Muscle layer of colon (tissue), 2 donors: ENCODE measurements at regions not wholly inside any gene's neighbourhood (a gene's known extent, or its start where the extent isn't known, plus 50 kb on each side); places are given as distances from the start of the nearest gene placed in this dataset.
"Not testable (repeated sequence)": the region's sequence is repeated elsewhere in the genome, so short reads cannot be mapped to it uniquely, and the experiment has no call there.

ENCODE experiments used
- H3K27ac ChIP-seq: one replicate; pipeline ENCODE4 v1.7.0; 2013; ENCODE audit warnings: low read depth, mild to moderate bottlenecking, low read length, moderate library complexity
- H3K27me3 ChIP-seq, 2 donors: one replicate each; pipeline ENCODE4 v1.7.0; 2013; ENCODE audit warnings: low read length in 2 of 2, mild to moderate bottlenecking in 2 of 2; ENCODE audit not compliant: insufficient read depth in 2 of 2, control insufficient read depth in 1 of 2
- H3K36me3 ChIP-seq: one replicate; pipeline ENCODE4 v1.7.0; 2013; ENCODE audit warnings: mild to moderate bottlenecking, low read length; ENCODE audit not compliant: insufficient read depth
- H3K4me1 ChIP-seq: one replicate; pipeline ENCODE4 v1.7.0; 2013; ENCODE audit warnings: mild to moderate bottlenecking, low read length; ENCODE audit not compliant: insufficient read depth
- H3K4me3 ChIP-seq, 2 donors: one replicate each; pipeline ENCODE4 v1.7.0; 2013; ENCODE audit warnings: low read length in 2 of 2, low read depth in 1 of 2, mild to moderate bottlenecking in 1 of 2, moderate library complexity in 1 of 2
- H3K9ac ChIP-seq: one replicate; pipeline ENCODE4 v1.7.0; 2013; ENCODE audit warnings: low read length
- H3K9me3 ChIP-seq: one replicate; pipeline ENCODE4 v1.7.0; 2013; ENCODE audit warnings: mild to moderate bottlenecking, low read length
- donor health status: abdominal sarcoma.
- donor health status: Adenocarcinoma of cecum.

- H3K27ac ChIP-seq = no peak overlapping the region
- no peak overlapping the region for H3K4me3 ChIP-seq
- H3K9ac ChIP-seq = no peak overlapping the region
- no peaks in the 10 kb centered on the region for H3K4me1 ChIP-seq
- H3K9me3 ChIP-seq = no peaks in the 10 kb centered on the region
- H3K36me3 ChIP-seq = no peaks in the 10 kb centered on the region
- H3K27me3 ChIP-seq = no peaks in the 10 kb centered on the region
Observed at GRCh38 chr12:115806000-115806399, 471.5 kb downstream of the MED13L start.

GRCh38 chr12:115802767-115803166 is 474.7 kb downstream of the MED13L start:
- no peak overlapping the region for H3K27ac ChIP-seq
- no peak overlapping the region for H3K4me3 ChIP-seq
- H3K27me3 ChIP-seq = no peaks in the 10 kb centered on the region
- no peaks in the 10 kb centered on the region for H3K4me1 ChIP-seq
- no peak overlapping the region for H3K9ac ChIP-seq
- H3K9me3 ChIP-seq = no peaks in the 10 kb centered on the region
- H3K36me3 ChIP-seq = no peaks in the 10 kb centered on the region

- no peaks in the 10 kb centered on the region for H3K36me3 ChIP-seq
- no peak overlapping the region for H3K27ac ChIP-seq
- no peak overlapping the region for H3K9ac ChIP-seq
- no peaks in the 10 kb centered on the region for H3K4me1 ChIP-seq
- no peaks in the 10 kb centered on the region for H3K27me3 ChIP-seq
- H3K9me3 ChIP-seq = no peaks in the 10 kb centered on the region
- H3K4me3 ChIP-seq = no peak overlapping the region
Observed at GRCh38 chr12:115801871-115802270, 475.6 kb downstream of the MED13L start.

GRCh38 chr12:115799610-115800009 is 477.9 kb downstream of the MED13L start:
- H3K9ac ChIP-seq = no peak overlapping the region
- no peaks in the 10 kb centered on the region for H3K4me1 ChIP-seq
- no peaks in the 10 kb centered on the region for H3K9me3 ChIP-seq
- no peak overlapping the region for H3K4me3 ChIP-seq
- H3K27ac ChIP-seq = no peak overlapping the region
- no peaks in the 10 kb centered on the region for H3K36me3 ChIP-seq
- H3K27me3 ChIP-seq = no peaks in the 10 kb centered on the region

- Histone ChIP-seq H3K27ac (no peak overlapping the region), H3K9me3 (no peaks in the 10 kb centered on the region), H3K4me3 (no peak overlapping the region), H3K4me1 (no peaks in the 10 kb centered on the region), H3K9ac (no peak overlapping the region), H3K27me3 (no peaks in the 10 kb centered on the region), H3K36me3 (no peaks in the 10 kb centered on the region)
Observed at GRCh38 chr12:115798309-115798917, 479.1 kb downstream of the MED13L start.

GRCh38 chr12:115794659-115795081 is 482.8 kb downstream of the MED13L start:
- no peak overlapping the region for H3K4me3 ChIP-seq
- no peak overlapping the region for H3K27ac ChIP-seq
- H3K27me3 ChIP-seq = no peaks in the 10 kb centered on the region
- no peaks in the 10 kb centered on the region for H3K4me1 ChIP-seq
- H3K9me3 ChIP-seq = no peaks in the 10 kb centered on the region
- no peaks in the 10 kb centered on the region for H3K36me3 ChIP-seq
- H3K9ac ChIP-seq = no peak overlapping the region

- no peak overlapping the region for H3K4me3 ChIP-seq
- no peaks in the 10 kb centered on the region for H3K4me1 ChIP-seq
- H3K36me3 ChIP-seq = no peaks in the 10 kb centered on the region
- no peak overlapping the region for H3K9ac ChIP-seq
- H3K27ac ChIP-seq = no peak overlapping the region
- no peaks in the 10 kb centered on the region for H3K27me3 ChIP-seq
- no peaks in the 10 kb centered on the region for H3K9me3 ChIP-seq
Observed at GRCh38 chr12:115791331-115791730, 486.2 kb downstream of the MED13L start.

GRCh38 chr12:115790526-115790925 is 487.0 kb downstream of the MED13L start:
- no peak overlapping the region for H3K9ac ChIP-seq
- H3K36me3 ChIP-seq = no peaks in the 10 kb centered on the region
- H3K9me3 ChIP-seq = no peaks in the 10 kb centered on the region
- H3K4me3 ChIP-seq = no peak overlapping the region
- H3K27me3 ChIP-seq = no peaks in the 10 kb centered on the region
- H3K4me1 ChIP-seq = no peaks in the 10 kb centered on the region
- H3K27ac ChIP-seq = no peak overlapping the region

- H3K9me3 ChIP-seq, H3K4me1 ChIP-seq, H3K4me3 ChIP-seq, H3K27me3 ChIP-seq, H3K27ac ChIP-seq, H3K9ac ChIP-seq, H3K36me3 ChIP-seq: not testable (repeated sequence)
Observed at GRCh38 chr12:115786490-115786889, 491.0 kb downstream of the MED13L start.

GRCh38 chr12:115785548-115785947 is 491.9 kb downstream of the MED13L start:
- Histone ChIP-seq H3K36me3 (no peaks in the 10 kb centered on the region), H3K9ac (no peak overlapping the region), H3K4me3 (no peak overlapping the region), H3K27ac (no peak overlapping the region), H3K27me3 (no peaks in the 10 kb centered on the region), H3K9me3 (no peaks in the 10 kb centered on the region), H3K4me1 (no peaks in the 10 kb centered on the region)

- no peak overlapping the region for H3K4me3 ChIP-seq
- H3K27me3 ChIP-seq = no peaks in the 10 kb centered on the region
- H3K27ac ChIP-seq = no peak overlapping the region
- no peaks in the 10 kb centered on the region for H3K9me3 ChIP-seq
- H3K9ac ChIP-seq = no peak overlapping the region
- no peaks in the 10 kb centered on the region for H3K4me1 ChIP-seq
- H3K36me3 ChIP-seq = no peaks in the 10 kb centered on the region
Observed at GRCh38 chr12:115776399-115776798, 501.1 kb downstream of the MED13L start.

- no peaks in the 10 kb centered on the region for H3K9me3 ChIP-seq
- H3K27me3 ChIP-seq = no peaks in the 10 kb centered on the region
- H3K4me3 ChIP-seq = no peak overlapping the region
- no peak overlapping the region for H3K9ac ChIP-seq
- no peaks in the 10 kb centered on the region for H3K36me3 ChIP-seq
- no peaks in the 10 kb centered on the region for H3K4me1 ChIP-seq
- no peak overlapping the region for H3K27ac ChIP-seq
Observed at GRCh38 chr12:115774148-115774895, 503.2 kb downstream of the MED13L start.
